Endothelial cell (in vitro differentiated cells): ENCODE measurements at regions not wholly inside any gene's neighbourhood (a gene's known extent, or its start where the extent isn't known, plus 50 kb on each side); places are given as distances from the start of the nearest gene placed in this dataset.

Experiments
- DNase-seq: peaks from one replicate; pipeline ENCODE4 v3.0.0; 2021; ENCODE audit warnings: low spot score
- H3K27ac Mint-ChIP-seq: one replicate; pipeline ENCODE4 v1.8.0; 2021; ENCODE audit warnings: mixed read lengths, inconsistent platforms; ENCODE audit not compliant: unreplicated experiment
- H3K27me3 Mint-ChIP-seq: one replicate; pipeline ENCODE4 v1.8.0; 2021; ENCODE audit warnings: mild to moderate bottlenecking, moderate library complexity, mixed read lengths, inconsistent platforms; ENCODE audit not compliant: unreplicated experiment
- H3K36me3 Mint-ChIP-seq: one replicate; pipeline ENCODE4 v1.8.0; 2021; ENCODE audit warnings: mild to moderate bottlenecking, low read depth, mixed read lengths, inconsistent platforms; ENCODE audit not compliant: unreplicated experiment
- H3K4me1 Mint-ChIP-seq: one replicate; pipeline ENCODE4 v1.8.0; 2021; ENCODE audit warnings: mild to moderate bottlenecking, mixed read lengths, inconsistent platforms; ENCODE audit not compliant: unreplicated experiment
- H3K4me3 Mint-ChIP-seq: one replicate; pipeline ENCODE4 v1.8.0; 2021; ENCODE audit warnings: mild to moderate bottlenecking, mixed read lengths, inconsistent platforms; ENCODE audit not compliant: unreplicated experiment
- H3K9me3 Mint-ChIP-seq: one replicate; pipeline ENCODE4 v1.8.0; 2021; ENCODE audit warnings: mixed read lengths, inconsistent platforms; ENCODE audit not compliant: unreplicated experiment
- TF ChIP-seq, protein P1 (sequence below): fragments of 200-600 bp; sonication (generic); IDR thresholded peaks from one replicate; pipeline ENCODE4 v1.5.0; 2021; ENCODE audit warnings: antibody characterized with exemption; ENCODE audit not compliant: unreplicated experiment

DNA sequence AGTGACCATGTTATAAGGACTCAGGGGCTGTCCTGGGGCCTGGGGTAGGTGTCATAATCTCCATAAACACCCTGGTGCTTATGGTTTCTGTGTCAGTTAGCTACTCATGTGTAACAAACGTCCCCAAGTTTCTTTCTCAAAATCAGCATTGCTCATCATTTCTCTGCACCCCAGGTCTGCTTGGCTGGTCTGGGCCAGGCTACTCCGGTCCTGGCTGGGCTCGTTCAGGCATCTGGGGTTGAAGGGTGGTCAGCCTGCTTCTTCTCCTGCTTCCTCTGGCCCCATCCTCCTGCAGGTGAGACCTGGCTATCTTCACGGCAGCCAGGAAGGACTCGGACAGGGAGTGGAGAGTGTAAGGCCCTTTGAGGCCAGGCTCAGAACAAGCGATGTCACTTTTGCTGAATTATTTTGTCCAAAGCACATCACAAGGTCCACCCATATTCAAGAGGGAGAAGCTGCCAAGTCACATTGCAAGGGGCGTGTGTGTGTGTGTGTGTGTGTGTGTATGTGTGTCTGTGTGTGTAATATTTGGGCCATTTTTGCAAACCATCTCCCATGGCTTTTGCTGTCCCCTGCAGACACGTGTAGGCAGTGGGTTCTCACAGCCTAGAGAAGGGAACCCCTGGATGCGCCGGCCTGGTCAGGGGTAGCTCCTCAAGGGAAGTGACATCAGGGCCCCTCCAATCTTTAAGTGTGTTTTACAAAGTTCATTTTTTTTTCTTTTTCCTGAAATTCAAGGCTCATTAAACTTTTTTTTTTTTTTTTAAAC is 535.8 kb downstream of the TBC1D22A start:
- no peak for DNase-seq
- peaks cover 54% of the 10 kb centered on the region for H3K9me3 Mint-ChIP-seq
- H3K4me1 Mint-ChIP-seq: no peaks in the 10 kb centered on the region
- H3K27me3 Mint-ChIP-seq: peaks cover 22% of the 10 kb centered on the region
- H3K4me3 Mint-ChIP-seq: no peak overlapping the region
- H3K27ac Mint-ChIP-seq: no peak overlapping the region
- TF ChIP-seq, protein P1, sequence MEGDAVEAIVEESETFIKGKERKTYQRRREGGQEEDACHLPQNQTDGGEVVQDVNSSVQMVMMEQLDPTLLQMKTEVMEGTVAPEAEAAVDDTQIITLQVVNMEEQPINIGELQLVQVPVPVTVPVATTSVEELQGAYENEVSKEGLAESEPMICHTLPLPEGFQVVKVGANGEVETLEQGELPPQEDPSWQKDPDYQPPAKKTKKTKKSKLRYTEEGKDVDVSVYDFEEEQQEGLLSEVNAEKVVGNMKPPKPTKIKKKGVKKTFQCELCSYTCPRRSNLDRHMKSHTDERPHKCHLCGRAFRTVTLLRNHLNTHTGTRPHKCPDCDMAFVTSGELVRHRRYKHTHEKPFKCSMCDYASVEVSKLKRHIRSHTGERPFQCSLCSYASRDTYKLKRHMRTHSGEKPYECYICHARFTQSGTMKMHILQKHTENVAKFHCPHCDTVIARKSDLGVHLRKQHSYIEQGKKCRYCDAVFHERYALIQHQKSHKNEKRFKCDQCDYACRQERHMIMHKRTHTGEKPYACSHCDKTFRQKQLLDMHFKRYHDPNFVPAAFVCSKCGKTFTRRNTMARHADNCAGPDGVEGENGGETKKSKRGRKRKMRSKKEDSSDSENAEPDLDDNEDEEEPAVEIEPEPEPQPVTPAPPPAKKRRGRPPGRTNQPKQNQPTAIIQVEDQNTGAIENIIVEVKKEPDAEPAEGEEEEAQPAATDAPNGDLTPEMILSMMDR: no peak
- peaks cover 23% of the 10 kb centered on the region for H3K36me3 Mint-ChIP-seq

DNA sequence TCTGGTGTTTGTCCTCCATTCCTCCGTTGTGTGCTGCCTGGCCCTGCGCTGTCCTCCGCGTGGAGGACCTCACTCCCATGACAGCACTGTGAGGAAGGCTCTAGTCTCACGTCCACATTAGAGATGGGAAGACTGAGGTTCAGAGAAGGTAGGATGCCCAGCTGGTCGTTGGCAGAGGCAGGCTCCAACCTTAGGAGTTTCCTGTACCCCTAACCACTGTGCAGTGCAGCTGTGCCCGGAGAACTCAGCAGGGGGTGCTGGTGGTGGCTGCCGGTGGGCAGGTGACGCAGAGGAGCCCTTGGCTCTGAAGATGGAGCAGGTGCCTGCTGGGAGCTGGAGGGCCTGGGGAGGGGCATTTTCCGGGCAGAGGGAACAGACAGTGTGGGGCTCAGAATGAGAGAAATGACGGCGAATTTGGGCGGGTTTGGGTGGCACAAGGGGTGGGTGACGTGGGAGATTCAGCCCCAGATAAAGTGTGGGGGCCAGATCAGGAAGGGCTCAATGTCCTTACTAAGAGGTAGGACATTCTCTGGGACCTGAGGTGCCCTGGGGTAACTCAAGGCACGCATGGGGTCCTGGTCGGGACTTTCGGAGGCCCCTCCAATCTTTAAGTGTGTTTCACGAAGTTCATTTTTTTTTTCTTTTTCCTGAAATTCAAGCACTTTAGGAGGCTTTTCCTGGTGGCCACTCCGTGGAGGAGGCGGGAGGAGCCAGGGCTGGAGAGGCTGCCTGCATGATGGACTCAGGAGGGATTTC is 535.0 kb downstream of the TBC1D22A start:
- H3K27ac Mint-ChIP-seq: no peak overlapping the region
- TF ChIP-seq, protein P1: no peak
- peaks cover 60% of the 10 kb centered on the region for H3K9me3 Mint-ChIP-seq
- H3K4me3 Mint-ChIP-seq: no peak overlapping the region
- DNase-seq: no peak
- H3K4me1 Mint-ChIP-seq: no peaks in the 10 kb centered on the region
- H3K36me3 Mint-ChIP-seq: peaks cover 27% of the 10 kb centered on the region
- H3K27me3 Mint-ChIP-seq: peaks cover 22% of the 10 kb centered on the region

DNA sequence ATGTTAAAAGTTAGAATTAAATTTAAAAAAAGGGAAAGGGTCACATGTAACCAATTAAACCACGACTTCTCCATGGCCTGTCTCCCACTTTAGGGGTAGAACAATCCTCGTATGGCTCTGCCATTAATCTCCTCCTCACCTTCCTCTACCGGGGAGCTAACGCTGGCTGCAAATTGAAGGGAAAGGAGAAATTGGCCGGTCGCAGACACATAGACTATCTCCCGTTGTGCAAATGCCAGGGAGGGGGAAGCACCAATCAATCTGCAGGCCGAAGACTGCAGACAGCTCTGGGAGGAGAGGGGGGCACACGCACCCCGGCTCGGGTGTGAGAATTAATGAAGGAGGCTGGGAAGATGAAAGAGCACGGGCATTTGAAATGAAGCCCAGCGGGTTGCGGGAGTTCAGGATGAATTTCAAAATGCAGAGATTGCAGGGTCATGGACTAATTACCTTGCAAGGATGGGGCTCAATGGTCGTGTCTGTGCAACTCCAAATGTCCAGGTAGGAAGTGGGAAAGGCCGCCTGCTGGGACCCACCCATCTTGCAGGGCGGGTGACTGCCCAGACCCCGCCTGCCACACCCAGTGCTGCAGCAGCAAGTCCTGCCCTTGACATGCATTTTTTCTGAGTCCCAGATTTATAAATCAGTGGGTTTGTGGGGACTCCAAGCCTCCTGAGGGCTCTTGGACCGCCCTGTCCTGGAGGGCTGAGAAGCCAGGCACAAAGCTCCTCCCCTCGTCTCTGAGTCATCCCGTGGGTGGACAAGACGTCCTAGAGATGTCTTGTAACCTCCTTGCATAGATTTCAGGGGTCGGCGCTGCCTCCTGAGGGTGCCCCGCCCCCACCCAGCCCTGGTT is 534.2 kb downstream of the TBC1D22A start:
- Mint-ChIP-seq H3K36me3 (peaks cover 27% of the 10 kb centered on the region), H3K27ac (no peak overlapping the region), H3K4me1 (no peaks in the 10 kb centered on the region), H3K27me3 (peaks cover 22% of the 10 kb centered on the region), H3K4me3 (no peak overlapping the region), H3K9me3 (peaks cover 64% of the 10 kb centered on the region)
- TF ChIP-seq, protein P1: no peak
- no peak for DNase-seq

DNA sequence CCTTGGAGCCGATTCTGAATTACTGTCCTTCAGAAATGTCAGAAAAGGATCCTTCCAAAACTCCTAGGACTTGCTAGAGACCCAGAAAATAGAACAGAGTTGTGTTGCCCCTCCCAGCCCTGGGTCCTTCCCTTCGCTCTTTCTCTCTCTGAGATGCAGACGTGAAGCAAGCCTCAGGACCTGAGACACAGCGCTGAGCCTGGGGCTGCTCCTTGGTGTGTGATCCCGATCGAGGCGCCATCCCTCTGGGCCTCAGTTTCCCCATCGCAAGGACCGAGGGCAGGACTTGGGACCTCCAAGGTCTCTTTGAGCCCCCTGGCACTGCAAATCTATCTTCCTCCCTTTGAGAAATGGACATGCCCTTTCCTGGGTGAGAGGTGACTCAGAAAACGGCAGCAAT is 533.5 kb downstream of the TBC1D22A start:
- Mint-ChIP-seq H3K27me3 (peaks cover 20% of the 10 kb centered on the region), H3K4me3 (peak overlapping the region; percentile 37), H3K36me3 (peaks cover 24% of the 10 kb centered on the region), H3K9me3 (peaks cover 65% of the 10 kb centered on the region), H3K4me1 (no peaks in the 10 kb centered on the region), H3K27ac (no peak overlapping the region)
- no peak for DNase-seq
- TF ChIP-seq, protein P1: no peak
